Fibroblast of the aortic adventitia (primary cell): ENCODE measurements at regions not wholly inside any gene's neighbourhood (a gene's known extent, or its start where the extent isn't known, plus 50 kb on each side); places are given as distances from the start of the nearest gene placed in this dataset.

Experiments
- DNase-seq: peaks from one replicate; pipeline ENCODE4 v3.0.0-alpha.2; 2010; ENCODE audit warnings: low read depth
- H3K4me3 ChIP-seq: 2 replicates; pipeline ENCODE4 v1.5.1; 2011; ENCODE audit warnings: low read depth, mild to moderate bottlenecking, control low read depth, low read length, moderate library complexity
- TF ChIP-seq, protein P1 (sequence below): IDR thresholded peaks from 2 replicates; pipeline ENCODE4 v1.5.1; 2011; ENCODE audit warnings: mild to moderate bottlenecking, low read length, control low read depth, inconsistent platforms; ENCODE audit not compliant: insufficient read depth

DNA sequence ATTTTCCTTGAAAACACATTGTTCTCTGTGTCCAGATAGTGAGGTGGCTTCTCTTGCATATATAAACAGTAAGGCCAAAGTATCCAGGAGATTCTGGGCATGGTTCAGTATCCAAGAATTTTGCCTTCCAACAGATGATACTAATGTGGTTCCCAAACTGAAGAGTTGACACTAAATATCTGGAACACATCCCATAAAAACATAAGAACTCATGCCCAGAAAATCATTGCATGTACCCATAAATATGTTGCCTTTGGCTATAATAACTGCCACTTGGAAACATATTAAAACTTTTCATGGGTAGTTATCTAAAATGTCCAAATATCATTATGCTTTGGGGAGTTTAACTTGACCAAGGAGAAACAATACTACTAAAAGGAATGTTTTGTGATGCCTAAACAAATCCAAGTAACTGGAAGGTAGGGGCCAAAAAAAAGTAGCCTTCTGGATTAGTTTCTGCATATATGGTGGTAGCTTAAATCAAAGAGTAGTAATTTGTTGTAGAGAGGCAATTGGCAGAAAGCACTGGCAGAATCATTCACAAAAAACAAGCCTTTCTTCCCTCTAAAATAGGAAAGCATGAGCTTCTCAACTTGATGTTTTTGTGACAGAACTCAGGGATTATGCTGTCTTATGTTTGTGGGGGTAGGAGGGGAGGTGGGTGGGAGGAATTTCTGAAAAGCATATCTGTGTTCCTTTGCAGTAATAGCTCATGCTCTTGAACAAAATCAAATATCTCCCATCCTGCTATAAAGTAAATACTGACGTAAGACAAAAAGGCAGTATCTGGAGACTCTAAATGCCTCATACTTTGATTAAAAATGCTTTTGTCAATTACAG is 753.9 kb downstream of the TUSC7 start:
- no peak overlapping the region for H3K4me3 ChIP-seq
- peak; percentile 85 for DNase-seq
- TF ChIP-seq, protein P1, sequence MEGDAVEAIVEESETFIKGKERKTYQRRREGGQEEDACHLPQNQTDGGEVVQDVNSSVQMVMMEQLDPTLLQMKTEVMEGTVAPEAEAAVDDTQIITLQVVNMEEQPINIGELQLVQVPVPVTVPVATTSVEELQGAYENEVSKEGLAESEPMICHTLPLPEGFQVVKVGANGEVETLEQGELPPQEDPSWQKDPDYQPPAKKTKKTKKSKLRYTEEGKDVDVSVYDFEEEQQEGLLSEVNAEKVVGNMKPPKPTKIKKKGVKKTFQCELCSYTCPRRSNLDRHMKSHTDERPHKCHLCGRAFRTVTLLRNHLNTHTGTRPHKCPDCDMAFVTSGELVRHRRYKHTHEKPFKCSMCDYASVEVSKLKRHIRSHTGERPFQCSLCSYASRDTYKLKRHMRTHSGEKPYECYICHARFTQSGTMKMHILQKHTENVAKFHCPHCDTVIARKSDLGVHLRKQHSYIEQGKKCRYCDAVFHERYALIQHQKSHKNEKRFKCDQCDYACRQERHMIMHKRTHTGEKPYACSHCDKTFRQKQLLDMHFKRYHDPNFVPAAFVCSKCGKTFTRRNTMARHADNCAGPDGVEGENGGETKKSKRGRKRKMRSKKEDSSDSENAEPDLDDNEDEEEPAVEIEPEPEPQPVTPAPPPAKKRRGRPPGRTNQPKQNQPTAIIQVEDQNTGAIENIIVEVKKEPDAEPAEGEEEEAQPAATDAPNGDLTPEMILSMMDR, result no peak

DNA sequence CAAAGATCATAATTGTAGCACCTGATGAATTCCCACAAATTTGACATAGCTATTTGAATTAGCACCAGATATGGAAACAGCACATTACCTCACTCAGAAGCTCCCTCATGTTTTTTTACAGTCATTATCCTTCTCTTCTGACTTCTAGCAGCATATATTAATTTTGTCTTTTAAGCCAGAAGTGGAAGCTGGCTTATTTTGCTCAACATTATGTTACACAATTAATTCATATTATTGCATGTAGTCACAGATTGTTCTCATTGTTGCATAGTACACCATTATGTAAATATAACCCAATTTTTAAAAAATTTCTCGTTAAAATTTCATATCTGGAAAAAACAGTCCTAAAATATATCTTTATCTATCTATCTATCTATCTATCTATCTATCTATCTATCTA is 762.3 kb downstream of the TUSC7 start:
- H3K4me3 ChIP-seq, result no peak overlapping the region
- no peak for DNase-seq
- TF ChIP-seq, protein P1, result no peak

DNA sequence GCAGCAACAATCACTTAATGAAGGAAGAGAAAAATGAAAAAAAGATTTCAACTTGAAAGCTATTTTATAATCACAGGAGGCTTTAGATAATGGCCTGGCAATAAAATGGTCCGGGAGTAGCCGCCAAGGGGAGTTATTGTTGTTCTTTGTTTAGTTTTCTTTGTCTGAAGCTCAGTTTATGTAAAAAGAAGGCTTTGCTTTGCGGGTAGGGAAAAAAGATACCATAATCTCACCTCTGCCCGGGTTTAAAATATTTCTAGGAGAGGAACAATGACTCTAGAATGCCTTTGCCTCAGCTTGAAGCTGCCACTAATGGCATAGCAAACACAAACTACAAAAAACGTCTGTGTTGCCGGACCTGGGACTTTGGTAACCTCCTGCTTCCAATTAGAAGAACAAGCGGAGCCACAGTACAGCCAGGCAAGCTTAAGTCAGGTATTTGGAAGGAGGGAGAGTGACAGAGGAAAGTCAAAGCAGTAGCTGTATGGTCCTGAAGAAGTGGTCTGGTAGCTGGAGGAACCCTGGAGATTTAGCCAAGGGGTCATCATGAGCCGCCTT is 764.5 kb downstream of the TUSC7 start:
- no peak for DNase-seq
- H3K4me3 ChIP-seq, result no peak overlapping the region
- TF ChIP-seq, protein P1, result no peak

DNA sequence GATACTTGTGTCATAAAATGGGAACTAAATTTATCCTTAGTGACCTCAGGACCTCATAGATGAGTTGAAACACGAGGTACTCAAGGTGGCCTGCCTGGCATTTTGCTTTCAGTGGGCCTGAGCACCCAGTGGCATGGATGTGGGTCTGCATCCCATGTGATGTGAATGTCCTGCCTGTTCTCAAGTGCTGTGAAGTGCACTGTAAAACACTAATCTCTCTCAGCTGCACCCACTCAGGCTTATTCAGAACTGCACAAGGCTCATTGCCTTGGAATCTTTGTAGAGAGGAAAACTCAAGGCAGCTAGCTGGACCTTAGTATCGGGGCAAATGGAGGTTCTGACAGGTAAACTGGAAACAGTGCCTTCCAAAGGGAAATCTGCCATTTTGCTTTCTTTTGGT is 767.0 kb downstream of the TUSC7 start:
- TF ChIP-seq, protein P1, result no peak
- no peak overlapping the region for H3K4me3 ChIP-seq
- DNase-seq, result no peak

DNA sequence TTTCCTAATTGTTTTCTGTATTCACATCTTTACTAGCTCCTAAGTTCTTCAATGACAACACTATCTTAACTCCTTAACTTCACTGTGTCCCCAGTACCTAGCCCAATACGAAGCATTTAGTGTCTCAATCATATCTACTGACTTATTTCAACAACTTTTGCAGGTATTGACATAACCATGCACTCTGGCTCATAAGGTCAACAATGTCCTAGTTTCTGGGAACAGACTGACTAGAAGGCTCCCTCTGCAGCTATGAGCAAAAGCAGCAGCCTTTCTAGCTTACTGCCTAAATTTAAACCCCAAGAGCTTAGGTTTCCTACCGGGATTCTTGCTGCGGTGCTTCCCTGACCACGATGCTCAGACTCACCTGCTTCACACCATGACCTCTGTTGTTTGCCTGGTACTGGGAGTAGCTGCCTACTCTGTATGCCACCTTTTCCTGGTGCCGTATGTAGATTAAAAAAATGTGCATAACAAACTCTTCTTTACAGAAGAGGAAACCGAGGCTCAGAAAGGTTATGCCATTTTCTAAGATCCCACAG is 767.7 kb downstream of the TUSC7 start:
- DNase-seq, result no peak
- H3K4me3 ChIP-seq, result no peak overlapping the region
- TF ChIP-seq, protein P1, result no peak

DNA sequence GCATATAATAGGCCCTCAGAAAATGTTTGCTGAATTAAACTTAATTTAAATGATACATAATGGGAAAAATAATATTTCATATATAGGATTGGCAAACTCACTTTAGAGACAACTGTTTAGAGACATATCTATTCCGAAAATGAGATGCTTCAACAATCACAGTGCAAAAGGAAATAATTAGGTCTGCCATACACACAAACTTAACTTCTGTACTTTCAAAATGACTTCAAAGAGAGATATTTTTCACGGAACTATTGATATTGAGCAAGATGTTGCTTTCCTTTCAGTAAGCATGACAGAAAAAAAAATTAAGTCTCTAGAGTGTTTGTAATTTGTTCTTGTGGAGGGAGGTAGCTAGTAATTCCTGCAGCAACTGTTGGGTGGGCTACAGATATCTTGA is 769.5 kb downstream of the TUSC7 start:
- DNase-seq, result no peak
- TF ChIP-seq, protein P1, result no peak
- no peak overlapping the region for H3K4me3 ChIP-seq
